ENCODE measurements at regions not wholly inside any gene's neighbourhood (a gene's known extent, or its start where the extent isn't known, plus 50 kb on each side); places are given as distances from the start of the nearest gene placed in this dataset.

GRCh38 chr13:30107521-30108136 is 199.7 kb downstream of the KATNAL1 start:
- no peak for DNase-seq (ENCODE audit: low read depth)

DNA sequence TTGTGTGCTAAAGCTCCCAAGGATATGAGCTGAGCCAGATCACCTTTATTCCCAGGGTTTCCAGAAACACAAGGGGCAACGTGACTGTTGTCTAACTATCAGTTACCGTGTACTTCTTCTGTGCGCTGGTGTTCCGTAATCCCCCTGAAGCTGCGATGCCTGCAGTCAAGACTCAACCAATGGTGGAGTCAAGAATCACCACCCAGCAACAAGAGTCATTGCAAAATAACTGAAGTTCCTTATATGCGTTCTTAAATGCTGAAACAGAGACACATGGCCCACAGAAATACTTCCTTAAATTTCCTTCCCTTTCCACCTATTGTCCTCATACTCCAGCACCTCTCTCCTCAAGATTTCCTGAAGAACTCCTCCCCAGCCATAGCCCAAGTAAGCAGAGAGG is 200.2 kb downstream of the KATNAL1 start:
- DNase-seq (ENCODE audit: low read depth): no peak

- DNase-seq (ENCODE audit: low read depth): no peak
Observed at GRCh38 chr13:30105381-30105780, 202.0 kb downstream of the KATNAL1 start.

DNA sequence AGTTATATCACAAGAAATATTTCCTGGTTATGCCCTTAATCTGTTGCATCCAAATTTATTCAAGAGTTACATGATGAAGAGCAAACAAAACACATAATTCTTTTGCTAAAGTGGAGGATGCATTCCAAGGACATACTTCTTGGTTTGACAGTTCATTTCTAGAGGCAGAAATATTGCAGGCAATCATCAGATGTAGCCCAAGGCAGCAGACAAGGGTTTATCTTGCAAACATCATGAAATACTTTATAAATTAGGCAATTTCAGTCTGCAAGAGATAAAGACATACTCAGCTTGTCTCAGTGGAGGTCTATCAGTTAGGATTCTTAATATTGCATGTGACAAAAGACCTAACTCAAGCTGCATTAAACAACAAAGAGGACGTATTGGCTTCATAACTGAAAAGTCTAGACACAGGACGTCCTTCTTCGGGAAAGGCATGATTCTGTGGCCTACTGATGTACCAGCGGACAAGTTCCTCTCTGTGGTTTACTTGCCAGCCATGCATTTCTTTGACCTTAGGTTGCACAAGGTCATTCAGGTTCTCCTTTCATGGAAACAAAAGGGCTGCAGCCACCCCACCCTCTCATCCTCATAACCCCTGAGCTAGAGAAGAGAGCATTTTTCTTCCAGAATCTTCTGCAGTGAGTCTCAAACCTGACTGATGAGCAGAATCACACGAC is 204.1 kb downstream of the KATNAL1 start:
- DNase-seq (ENCODE audit: low read depth): no peak

GRCh38 chr13:30100226-30100625 is 207.1 kb downstream of the KATNAL1 start:
- no peak for DNase-seq (ENCODE audit: low read depth)

GRCh38 chr13:30097701-30098100 is 209.7 kb downstream of the KATNAL1 start:
- no peak for DNase-seq (ENCODE audit: low read depth)

GRCh38 chr13:30097089-30097488 is 210.3 kb downstream of the KATNAL1 start:
- no peak for DNase-seq (ENCODE audit: low read depth)

DNA sequence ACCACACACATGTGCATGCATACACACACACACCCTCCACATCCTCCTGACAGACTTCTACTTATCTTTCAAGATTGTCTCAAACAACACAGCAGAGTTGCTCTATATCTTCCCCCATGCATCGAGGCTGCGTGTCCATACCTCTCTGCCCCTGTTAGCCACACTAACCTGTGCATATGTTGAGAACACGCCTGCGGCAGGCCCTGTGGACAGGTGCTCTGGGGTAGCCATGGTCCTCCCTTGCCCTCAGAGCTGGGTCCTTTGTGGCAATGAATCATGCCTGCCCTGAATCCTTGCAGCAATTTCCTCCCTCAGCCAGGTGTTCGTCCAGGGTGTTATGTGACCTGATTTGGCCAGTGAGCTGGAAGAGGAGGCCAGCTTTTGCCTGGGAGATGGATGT is 213.3 kb downstream of the KATNAL1 start:
- DNase-seq (ENCODE audit: low read depth): no peak

DNA sequence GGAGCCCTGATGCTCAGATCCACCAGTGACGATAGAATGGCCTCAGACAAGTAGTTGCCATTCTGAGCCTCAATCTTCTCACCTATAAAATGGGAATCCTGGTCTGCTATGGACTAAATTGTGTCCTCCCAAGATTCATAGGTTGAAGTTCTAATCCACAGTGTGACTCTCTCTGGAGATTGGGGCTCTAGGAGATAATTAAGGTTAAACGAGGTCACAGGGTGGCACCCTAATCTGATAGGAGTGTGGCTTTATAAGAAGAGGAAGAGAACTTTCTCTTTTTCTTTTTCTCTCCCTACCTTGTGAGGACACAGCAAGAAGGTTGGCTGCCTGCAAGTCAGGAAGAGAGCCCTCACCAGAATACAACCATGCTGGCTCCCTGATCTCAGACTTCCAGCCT is 214.1 kb downstream of the KATNAL1 start:
- no peak for DNase-seq (ENCODE audit: low read depth)

GRCh38 chr13:30091691-30092090 is 215.7 kb downstream of the KATNAL1 start:
- DNase-seq (ENCODE audit: low read depth): no peak

GRCh38 chr13:30091035-30091434 is 216.3 kb downstream of the KATNAL1 start:
- DNase-seq (ENCODE audit: low read depth): no peak

DNA sequence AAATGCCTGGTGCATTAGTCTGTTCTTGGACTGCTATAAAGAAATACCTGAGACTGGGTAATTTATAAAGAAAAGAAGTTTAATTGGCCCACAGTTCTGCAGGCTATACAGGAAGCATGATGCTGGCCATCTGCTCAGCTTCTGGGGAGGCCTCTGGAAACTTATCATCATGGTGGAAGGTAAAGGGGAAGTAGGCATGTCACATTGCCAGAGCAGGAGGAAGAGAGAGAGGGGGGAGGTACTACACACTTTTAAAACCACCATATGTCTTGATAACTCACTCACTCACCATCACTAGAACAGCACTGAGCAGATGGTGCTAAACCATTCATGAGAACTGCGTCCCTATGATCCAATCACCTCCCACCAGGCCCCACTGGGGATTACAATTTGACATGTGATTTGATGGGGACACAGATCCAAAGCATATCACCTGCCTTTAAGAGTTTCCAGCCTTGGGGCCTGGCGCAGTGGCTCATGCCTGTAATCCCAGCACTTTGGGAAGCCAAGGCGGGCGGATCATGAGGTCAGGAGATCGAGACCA is 219.0 kb downstream of the KATNAL1 start:
- DNase-seq (ENCODE audit: low read depth): no peak

- no peak for DNase-seq (ENCODE audit: low read depth)
Observed at GRCh38 chr13:30085087-30085486, 222.3 kb downstream of the KATNAL1 start.

- DNase-seq (ENCODE audit: low read depth): no peak
Observed at GRCh38 chr13:30082391-30082790, 225.0 kb downstream of the KATNAL1 start.

- no peak for DNase-seq (ENCODE audit: low read depth)
Observed at GRCh38 chr13:30081331-30081730, 226.0 kb downstream of the KATNAL1 start.

GRCh38 chr13:30079501-30079900 is 227.8 kb downstream of the KATNAL1 start:
- no peak for DNase-seq (ENCODE audit: low read depth)

DNA sequence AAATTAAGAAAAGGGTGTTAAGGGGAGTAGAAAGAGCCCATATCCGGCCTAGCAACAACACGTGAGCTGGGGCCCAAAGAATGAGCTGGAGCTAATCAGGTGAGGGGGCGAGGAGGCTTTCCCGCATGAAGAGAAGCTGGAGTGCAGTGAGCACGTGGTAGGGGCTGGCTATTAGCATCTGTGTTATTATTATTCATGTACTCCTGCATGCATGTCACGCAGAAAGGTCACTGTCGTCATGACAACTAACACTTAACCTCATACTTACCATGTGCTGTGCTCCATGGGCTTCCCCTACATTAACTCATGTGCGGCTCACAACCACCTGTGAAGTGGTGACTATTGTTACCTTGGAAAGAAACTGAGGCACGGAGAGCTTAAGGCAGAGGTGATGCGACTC is 227.6 kb upstream of the UBL3 start:
- DNase-seq (ENCODE audit: low read depth): no peak

GRCh38 chr13:30077240-30077735 is 226.9 kb upstream of the UBL3 start:
- DNase-seq (ENCODE audit: low read depth): no peak

- no peak for DNase-seq (ENCODE audit: low read depth)
Observed at GRCh38 chr13:30074955-30075614, 224.7 kb upstream of the UBL3 start.

- no peak for DNase-seq (ENCODE audit: low read depth)
Observed at GRCh38 chr13:30074431-30074830, 224.0 kb upstream of the UBL3 start.

DNA sequence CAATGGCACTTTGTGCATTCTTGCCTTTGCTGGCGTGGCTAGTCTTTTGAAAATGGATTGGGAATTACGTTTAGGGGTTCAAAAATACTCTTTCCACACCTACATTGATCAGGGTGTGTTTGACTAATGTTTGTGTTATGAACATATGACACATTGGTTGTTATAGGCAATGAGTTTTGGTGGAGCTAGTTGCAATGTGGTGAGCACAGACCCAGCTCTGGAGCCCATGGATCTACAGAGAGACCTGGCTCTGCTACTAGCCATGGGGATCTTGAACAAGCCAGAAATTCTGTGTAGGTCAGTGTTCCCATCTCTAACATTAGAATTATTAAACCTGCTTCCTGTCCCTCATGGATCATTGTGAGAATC is 222.4 kb upstream of the UBL3 start:
- DNase-seq (ENCODE audit: low read depth): no peak

DNA sequence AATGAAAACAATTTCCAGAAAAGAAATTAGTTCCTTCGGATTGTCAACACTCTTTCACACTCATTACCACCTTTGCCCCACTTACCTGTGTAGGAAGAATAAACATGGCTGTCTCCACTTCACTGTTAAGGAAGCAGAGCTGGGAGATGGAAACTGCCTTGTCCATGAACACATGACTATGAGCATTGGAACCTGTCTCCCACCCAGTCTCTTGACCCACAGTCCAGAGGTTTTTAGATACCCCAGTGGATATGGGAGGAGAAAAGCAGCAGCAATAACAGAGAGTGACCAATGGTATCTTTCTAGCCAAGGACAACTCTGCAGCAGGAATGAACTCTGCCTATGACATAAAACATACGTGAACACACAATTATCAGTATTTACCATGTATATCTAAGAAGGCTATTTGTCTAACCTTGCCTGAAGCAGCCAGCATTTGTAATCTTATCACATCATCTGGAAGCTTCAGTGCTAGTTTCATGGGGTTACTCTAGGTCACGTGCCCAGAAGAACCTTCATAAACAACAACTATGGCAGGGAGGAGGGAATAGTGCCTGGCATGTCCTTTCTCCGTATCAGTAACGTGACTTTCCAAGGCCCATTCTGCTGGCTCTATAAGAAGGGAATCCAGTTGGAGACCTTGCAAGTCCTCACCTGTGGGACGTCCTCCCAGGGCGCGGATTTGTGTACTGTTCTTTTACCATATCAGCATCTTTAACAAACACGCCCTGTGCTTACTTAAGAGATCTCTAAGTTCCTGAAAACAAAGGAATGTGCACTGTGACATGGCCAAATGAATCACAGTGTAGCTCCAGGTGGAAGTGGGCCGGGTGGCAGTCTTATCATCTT is 221.8 kb upstream of the UBL3 start:
- no peak for DNase-seq (ENCODE audit: low read depth)

Data from stimulated activated CD8-positive, alpha-beta memory T cell treated with anti-CD3 and anti-CD28 coated beads, Interleukin-4, amount 100 ng/mL, for 24 hours (primary cell).